GM10266 (cell line): ENCODE measurements at regions not wholly inside any gene's neighbourhood (a gene's known extent, or its start where the extent isn't known, plus 50 kb on each side); places are given as distances from the start of the nearest gene placed in this dataset.

Source experiments
- DNase-seq: peaks from one replicate; pipeline ENCODE4 v3.0.0; 2012; ENCODE audit errors: extremely low spot score
- CTCF ChIP-seq: IDR thresholded peaks from 2 replicates; pipeline ENCODE4 v1.5.1; 2012; ENCODE audit warnings: mild to moderate bottlenecking, low read depth; ENCODE audit not compliant: control insufficient read depth, insufficient read depth; ENCODE audit errors: missing control alignments

- no peak for DNase-seq
- TF ChIP-seq CTCF = no peak
Measured at GRCh38 chr5:13188371-13188770, 756.1 kb downstream of the DNAH5 start.

DNA sequence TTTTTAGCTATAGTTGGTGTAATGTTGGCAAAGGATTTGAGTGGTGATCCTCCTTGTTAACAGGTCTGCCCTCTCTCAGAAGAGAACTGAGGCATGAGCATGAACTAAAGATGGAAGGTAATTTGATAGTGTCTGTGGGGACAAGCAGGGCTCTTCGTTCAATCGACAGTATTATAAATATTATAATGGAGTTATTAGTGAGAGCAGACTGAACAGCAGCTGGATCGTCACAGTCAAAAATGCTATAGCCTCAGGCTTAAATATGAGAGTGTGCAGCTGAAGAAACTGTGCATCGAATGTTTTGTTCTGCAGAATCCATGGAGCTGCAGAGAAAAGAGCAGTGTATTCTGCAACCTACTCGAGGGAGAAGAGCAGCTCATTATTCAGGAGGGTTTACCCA is 757.3 kb downstream of the DNAH5 start:
- TF ChIP-seq CTCF = no peak
- no peak for DNase-seq

DNA sequence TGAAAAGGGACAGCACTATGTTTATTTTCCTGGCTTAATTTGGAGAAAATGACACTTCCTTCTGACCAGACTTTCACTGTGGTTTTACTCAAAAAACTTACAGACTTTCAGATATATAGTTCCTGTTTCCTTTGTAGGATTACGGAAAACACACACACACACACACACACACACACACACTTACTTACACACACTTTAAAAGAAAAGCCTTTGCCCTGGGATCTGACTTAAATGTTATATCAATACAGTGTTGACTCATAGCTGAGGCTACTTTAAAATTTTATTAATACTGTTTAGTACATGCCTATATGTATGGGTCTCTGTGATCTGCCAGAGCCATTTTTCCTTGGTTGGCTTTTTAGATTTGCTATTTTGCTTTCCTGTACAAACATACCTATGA is 758.3 kb downstream of the DNAH5 start:
- no peak for TF ChIP-seq CTCF
- DNase-seq = no peak

- DNase-seq = no peak
- no peak for TF ChIP-seq CTCF
Measured at GRCh38 chr5:13179407-13180087, 764.9 kb downstream of the DNAH5 start.

GRCh38 chr5:13143630-13144029 is 800.9 kb downstream of the DNAH5 start:
- DNase-seq = no peak
- TF ChIP-seq CTCF = no peak

DNA sequence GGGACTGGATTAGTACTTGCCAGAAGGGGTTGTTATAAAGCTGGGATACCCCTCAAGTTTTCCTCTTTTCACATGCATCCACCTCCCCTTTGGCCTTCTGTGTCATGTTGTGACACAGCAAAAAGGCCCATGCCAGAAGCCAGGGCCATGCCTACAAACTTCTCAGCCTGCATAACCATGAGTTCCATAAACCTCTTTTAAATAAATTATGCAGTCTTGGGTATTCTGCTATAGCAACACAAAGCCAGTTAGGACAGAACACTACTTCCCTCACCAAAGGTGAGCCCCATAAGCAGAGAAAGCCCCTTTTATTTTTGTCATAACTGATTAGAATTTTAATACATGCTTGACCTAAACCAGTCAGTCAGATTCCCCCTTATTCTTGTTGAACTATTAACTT is 801.3 kb downstream of the DNAH5 start:
- TF ChIP-seq CTCF = no peak
- DNase-seq = no peak

GRCh38 chr5:13133951-13134350 is 810.5 kb downstream of the DNAH5 start:
- TF ChIP-seq CTCF = no peak
- no peak for DNase-seq
